Calu3 (cell line): ENCODE measurements at regions not wholly inside any gene's neighbourhood (a gene's known extent, or its start where the extent isn't known, plus 50 kb on each side); places are given as distances from the start of the nearest gene placed in this dataset.

Source experiments
- BruUV-seq: library from RNA; stranded (reverse); fragments of 400-500 nt; replicated peaks from 2 replicates; lab custom pipeline; 2021; lab: Mats Ljungman, UMichigan
- CTCF ChIA-PET: fragments of 300-600 bp; sonication (Branson Sonifier 250); formaldehyde crosslinking; loops from one replicate; lab custom pipeline; 2022; ENCODE audit warnings: antibody characterized with exemption; lab: Charles Lee
- DNase-seq: peaks from one replicate; pipeline ENCODE4 v3.0.0; 2022
- H3K27ac Mint-ChIP-seq: one replicate; pipeline ENCODE4 v1.8.0; 2022; ENCODE audit warnings: mixed read lengths; ENCODE audit not compliant: unreplicated experiment
- H3K27me3 Mint-ChIP-seq: one replicate; pipeline ENCODE4 v1.8.0; 2022; ENCODE audit warnings: mixed read lengths; ENCODE audit not compliant: unreplicated experiment
- H3K36me3 Mint-ChIP-seq: one replicate; pipeline ENCODE4 v1.8.0; 2022; ENCODE audit warnings: mild to moderate bottlenecking, moderate library complexity, mixed read lengths; ENCODE audit not compliant: insufficient read depth, unreplicated experiment
- H3K4me1 Mint-ChIP-seq: one replicate; pipeline ENCODE4 v1.8.0; 2022; ENCODE audit warnings: mild to moderate bottlenecking, low read depth, mixed read lengths; ENCODE audit not compliant: unreplicated experiment
- H3K4me3 Mint-ChIP-seq: one replicate; pipeline ENCODE4 v1.8.0; 2022; ENCODE audit warnings: mild to moderate bottlenecking, low read depth, moderate library complexity, mixed read lengths; ENCODE audit not compliant: unreplicated experiment
- H3K9me3 Mint-ChIP-seq: one replicate; pipeline ENCODE4 v1.8.0; 2022; ENCODE audit warnings: low read depth, mixed read lengths; ENCODE audit not compliant: unreplicated experiment
- intact Hi-C: fragments of 100-400 bp; cut with micrococcal nuclease; formaldehyde crosslinking; loops from one replicate; pipeline ENCODE4 v1.10.0; 2022; ENCODE audit not compliant: unreplicated experiment
- TF ChIP-seq, protein P1 (sequence below): fragments of 200-600 bp; IDR thresholded peaks from one replicate; pipeline ENCODE4 v1.8.0; 2022; ENCODE audit warnings: antibody characterized with exemption; ENCODE audit not compliant: unreplicated experiment

DNA sequence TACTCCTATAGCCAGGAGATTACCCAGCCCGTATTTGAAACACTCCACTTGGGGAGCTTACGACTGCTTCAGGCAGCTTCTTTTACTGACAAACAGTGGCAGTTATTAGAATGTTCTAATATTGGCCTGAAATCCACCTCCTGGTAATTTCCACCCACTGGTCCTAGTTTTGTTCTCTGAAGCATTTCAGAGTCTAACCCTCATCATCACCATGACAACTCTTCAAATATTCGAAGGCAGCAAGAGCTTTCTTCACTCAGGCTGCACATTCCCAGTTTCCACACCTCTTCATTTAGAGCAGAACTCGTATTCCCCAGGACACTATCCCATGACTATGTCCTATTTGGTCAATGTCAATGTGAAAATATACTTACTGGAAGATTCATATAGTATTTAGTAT lies 325.6 kb downstream of the UBE3D start:
- H3K4me1 Mint-ChIP-seq: no peaks in the 10 kb centered on the region
- no peaks in the 10 kb centered on the region for H3K36me3 Mint-ChIP-seq
- H3K9me3 Mint-ChIP-seq: no peaks in the 10 kb centered on the region
- intact Hi-C loops: no loop called here
- no peak overlapping the region for H3K27ac Mint-ChIP-seq
- H3K4me3 Mint-ChIP-seq: no peak overlapping the region
- H3K27me3 Mint-ChIP-seq: no peaks in the 10 kb centered on the region
- CTCF ChIA-PET: interaction anchor here (0.6 kb wide), 1 partner anchor 15 kb away, joined by 3 read pairs; no protein-coding TSS in a partner anchor
- TF ChIP-seq, protein P1, sequence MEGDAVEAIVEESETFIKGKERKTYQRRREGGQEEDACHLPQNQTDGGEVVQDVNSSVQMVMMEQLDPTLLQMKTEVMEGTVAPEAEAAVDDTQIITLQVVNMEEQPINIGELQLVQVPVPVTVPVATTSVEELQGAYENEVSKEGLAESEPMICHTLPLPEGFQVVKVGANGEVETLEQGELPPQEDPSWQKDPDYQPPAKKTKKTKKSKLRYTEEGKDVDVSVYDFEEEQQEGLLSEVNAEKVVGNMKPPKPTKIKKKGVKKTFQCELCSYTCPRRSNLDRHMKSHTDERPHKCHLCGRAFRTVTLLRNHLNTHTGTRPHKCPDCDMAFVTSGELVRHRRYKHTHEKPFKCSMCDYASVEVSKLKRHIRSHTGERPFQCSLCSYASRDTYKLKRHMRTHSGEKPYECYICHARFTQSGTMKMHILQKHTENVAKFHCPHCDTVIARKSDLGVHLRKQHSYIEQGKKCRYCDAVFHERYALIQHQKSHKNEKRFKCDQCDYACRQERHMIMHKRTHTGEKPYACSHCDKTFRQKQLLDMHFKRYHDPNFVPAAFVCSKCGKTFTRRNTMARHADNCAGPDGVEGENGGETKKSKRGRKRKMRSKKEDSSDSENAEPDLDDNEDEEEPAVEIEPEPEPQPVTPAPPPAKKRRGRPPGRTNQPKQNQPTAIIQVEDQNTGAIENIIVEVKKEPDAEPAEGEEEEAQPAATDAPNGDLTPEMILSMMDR: no peak
- DNase-seq: no peak
- BruUV-seq: no TSS peak

GRCh38 chr6:82741325-82741995 lies 324.2 kb downstream of the UBE3D start:
- no peak for DNase-seq
- TF ChIP-seq, protein P1: no peak
- H3K9me3 Mint-ChIP-seq: no peaks in the 10 kb centered on the region
- CTCF ChIA-PET: no interaction called here
- no peaks in the 10 kb centered on the region for H3K27me3 Mint-ChIP-seq
- H3K27ac Mint-ChIP-seq: no peak overlapping the region
- no peak overlapping the region for H3K4me3 Mint-ChIP-seq
- no peaks in the 10 kb centered on the region for H3K36me3 Mint-ChIP-seq
- H3K4me1 Mint-ChIP-seq: no peaks in the 10 kb centered on the region
- intact Hi-C loops: no loop called here
- no TSS peak for BruUV-seq

DNA sequence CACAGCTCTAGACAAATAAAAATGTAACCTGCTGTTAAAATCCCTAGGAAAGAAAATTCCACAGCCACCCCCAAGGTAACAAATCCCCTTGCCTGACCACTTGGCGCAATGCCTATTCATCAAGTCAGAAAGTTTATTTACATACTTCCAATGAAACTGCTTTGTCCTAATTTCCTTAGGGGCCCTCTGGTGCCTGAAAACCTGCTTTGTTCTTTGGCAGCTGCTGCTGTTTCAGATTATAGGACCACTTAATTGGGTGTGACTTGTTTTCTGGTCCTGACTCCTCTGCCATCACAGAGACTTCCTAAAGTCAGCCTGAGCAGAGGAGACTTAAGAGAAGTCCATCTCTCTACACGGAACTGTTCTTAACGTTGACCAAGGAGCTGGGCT lies 323.6 kb downstream of the UBE3D start:
- no peaks in the 10 kb centered on the region for H3K9me3 Mint-ChIP-seq
- DNase-seq: no peak

GRCh38 chr6:82744286-82745015 lies 321.2 kb downstream of the UBE3D start:
- DNase-seq: no peak
- TF ChIP-seq, protein P1: no peak
- Mint-ChIP-seq H3K36me3 (no peaks in the 10 kb centered on the region), H3K27ac (no peak overlapping the region), H3K4me1 (no peaks in the 10 kb centered on the region), H3K9me3 (no peaks in the 10 kb centered on the region), H3K4me3 (no peak overlapping the region), H3K27me3 (no peaks in the 10 kb centered on the region)
- intact Hi-C loops: no loop called here
- BruUV-seq: no TSS peak
- CTCF ChIA-PET: no interaction called here

More for the DNA sequence above, 323.6 kb downstream of the UBE3D start:
- Mint-ChIP-seq H3K27ac (no peak overlapping the region), H3K36me3 (no peaks in the 10 kb centered on the region), H3K27me3 (no peaks in the 10 kb centered on the region), H3K4me3 (no peak overlapping the region), H3K4me1 (no peaks in the 10 kb centered on the region)
- intact Hi-C loops: no loop called here
- no TSS peak for BruUV-seq
- CTCF ChIA-PET: no interaction called here
- TF ChIP-seq, protein P1: no peak
